ENCODE measurements at regions not wholly inside any gene's neighbourhood (a gene's known extent, or its start where the extent isn't known, plus 50 kb on each side); places are given as distances from the start of the nearest gene placed in this dataset.

DNA sequence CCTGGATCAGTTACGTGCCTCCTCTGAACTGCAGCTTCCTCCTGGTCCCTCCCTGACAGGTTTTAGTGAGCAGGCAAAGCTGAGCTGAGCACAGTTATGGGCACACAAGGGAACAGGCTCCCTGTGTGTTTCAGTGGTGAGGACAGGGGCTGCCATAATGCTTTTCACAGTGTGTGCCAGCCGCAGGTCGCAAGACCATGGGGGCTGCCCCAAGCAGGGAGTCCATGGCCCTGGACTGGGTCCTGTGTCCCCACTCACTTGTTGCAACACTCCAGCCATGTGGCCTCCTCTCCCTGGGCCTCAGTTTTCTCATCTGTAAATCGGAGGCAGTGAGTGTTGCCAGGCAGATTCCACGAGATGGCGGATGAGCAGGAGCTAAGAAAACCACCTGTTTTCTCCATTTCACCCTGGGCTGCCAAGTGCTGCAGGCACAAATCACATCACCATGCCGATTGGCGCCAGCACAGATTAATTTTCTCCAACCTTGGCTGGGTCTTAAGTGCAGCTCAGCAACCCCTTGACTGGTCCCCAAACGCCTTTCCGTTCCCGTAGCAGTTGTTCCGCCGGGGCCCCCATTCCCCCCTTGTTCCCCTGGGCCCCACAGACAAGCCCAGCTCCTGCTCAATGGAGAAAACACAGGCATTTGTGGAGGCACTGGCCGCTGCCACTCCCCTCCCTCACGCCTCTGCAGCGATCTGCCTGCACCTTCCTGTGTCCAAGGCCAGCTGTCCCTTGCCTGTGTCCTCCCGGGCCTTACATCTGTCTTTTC, 57.1 kb upstream of the NNAT start:
- Mint-ChIP-seq H3K4me3 (no peak overlapping the region), H3K4me1 (ENCODE audit: low read depth) (no peaks in the 10 kb centered on the region), H3K36me3 (ENCODE audit: low read depth) (no peaks in the 10 kb centered on the region), H3K27me3 (ENCODE audit: insufficient read depth) (peaks cover 48% of the 10 kb centered on the region), H3K9me3 (peaks cover 14% of the 10 kb centered on the region), H3K27ac (no peak overlapping the region)
- no peak for DNase-seq
- TF ChIP-seq, protein P1, sequence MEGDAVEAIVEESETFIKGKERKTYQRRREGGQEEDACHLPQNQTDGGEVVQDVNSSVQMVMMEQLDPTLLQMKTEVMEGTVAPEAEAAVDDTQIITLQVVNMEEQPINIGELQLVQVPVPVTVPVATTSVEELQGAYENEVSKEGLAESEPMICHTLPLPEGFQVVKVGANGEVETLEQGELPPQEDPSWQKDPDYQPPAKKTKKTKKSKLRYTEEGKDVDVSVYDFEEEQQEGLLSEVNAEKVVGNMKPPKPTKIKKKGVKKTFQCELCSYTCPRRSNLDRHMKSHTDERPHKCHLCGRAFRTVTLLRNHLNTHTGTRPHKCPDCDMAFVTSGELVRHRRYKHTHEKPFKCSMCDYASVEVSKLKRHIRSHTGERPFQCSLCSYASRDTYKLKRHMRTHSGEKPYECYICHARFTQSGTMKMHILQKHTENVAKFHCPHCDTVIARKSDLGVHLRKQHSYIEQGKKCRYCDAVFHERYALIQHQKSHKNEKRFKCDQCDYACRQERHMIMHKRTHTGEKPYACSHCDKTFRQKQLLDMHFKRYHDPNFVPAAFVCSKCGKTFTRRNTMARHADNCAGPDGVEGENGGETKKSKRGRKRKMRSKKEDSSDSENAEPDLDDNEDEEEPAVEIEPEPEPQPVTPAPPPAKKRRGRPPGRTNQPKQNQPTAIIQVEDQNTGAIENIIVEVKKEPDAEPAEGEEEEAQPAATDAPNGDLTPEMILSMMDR (IDR thresholded peaks at IDR 0.05): no peak

DNA sequence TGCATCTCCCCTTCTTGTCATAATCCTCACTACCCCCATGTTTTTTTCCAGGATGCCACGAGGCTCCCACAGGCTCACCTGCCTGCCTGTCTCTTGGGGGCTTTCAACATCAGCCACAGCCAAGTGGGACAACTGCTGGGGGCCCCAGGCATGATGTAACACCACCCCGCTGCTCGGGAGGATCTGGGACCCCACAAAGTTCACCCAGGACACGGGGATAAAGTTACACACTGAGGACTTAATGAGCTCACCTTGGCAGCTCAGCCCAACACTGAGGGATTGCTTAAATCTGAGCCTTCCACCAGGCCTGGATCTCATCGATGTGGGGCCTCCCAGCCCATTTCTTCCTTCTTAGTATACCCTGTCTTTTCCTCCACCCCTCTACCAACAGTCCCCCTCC, 56.4 kb upstream of the NNAT start:
- peaks cover 7% of the 10 kb centered on the region; the same call in 1 of the 2 replicates for H3K9me3 Mint-ChIP-seq
- H3K4me3 Mint-ChIP-seq: no peak overlapping the region
- H3K36me3 Mint-ChIP-seq (ENCODE audit: low read depth): no peaks in the 10 kb centered on the region

More for the DNA sequence above, 56.4 kb upstream of the NNAT start:
- TF ChIP-seq, protein P1 (IDR thresholded peaks at IDR 0.05): no peak
- DNase-seq: no peak
- H3K4me1 Mint-ChIP-seq (ENCODE audit: low read depth): no peaks in the 10 kb centered on the region
- H3K27ac Mint-ChIP-seq: no peak overlapping the region
- peaks cover 55% of the 10 kb centered on the region for H3K27me3 Mint-ChIP-seq (ENCODE audit: insufficient read depth)

Data from HFFc6 (cell line).